HEK293 (cell line): ENCODE measurements at regions not wholly inside any gene's neighbourhood (a gene's known extent, or its start where the extent isn't known, plus 50 kb on each side); places are given as distances from the start of the nearest gene placed in this dataset.

Experiments used
- CTCF ChIA-PET: fragments of 350-600 bp; formaldehyde crosslinking; extraction: SDS; loops from one replicate; lab custom pipeline; 2021; ENCODE audit warnings: antibody characterized with exemption; lab: Yijun Ruan, JAX
- POLR2A ChIA-PET: fragments of 300-600 bp; formaldehyde crosslinking; extraction: SDS; loops from one replicate; lab custom pipeline; 2020; ENCODE audit warnings: antibody characterized with exemption, inconsistent platforms; lab: Yijun Ruan, JAX
- H3K27ac ChIP-seq: fragments of 200-500 bp; sonication (Bioruptor generic); 2 replicates; pipeline ENCODE4 v1.5.1; 2014; ENCODE audit warnings: low read depth, low read length, control low read depth, inconsistent platforms; ENCODE audit errors: extremely low read depth
- H3K36me3 ChIP-seq, 2 experiments: fragments of 200-500 bp in 1 of 2; sonication (Bioruptor generic) in 1 of 2; 1 replicate in 1 of 2; 2 replicates in 1 of 2; pipeline ENCODE4 v1.5.1; 2014 to 2017; ENCODE audit warnings: inconsistent platforms in 2 of 2, low read length in 2 of 2; ENCODE audit not compliant: control insufficient read depth in 2 of 2, insufficient read depth in 1 of 2
- H3K4me1 ChIP-seq: fragments of 200-500 bp; sonication (Bioruptor generic); 2 replicates; pipeline ENCODE4 v1.5.1; 2014; ENCODE audit warnings: mild to moderate bottlenecking, low read length, inconsistent platforms; ENCODE audit not compliant: control insufficient read depth, insufficient read depth
- H3K4me3 ChIP-seq: 2 replicates; pipeline ENCODE4 v1.5.1; 2011; ENCODE audit warnings: low read depth, mild to moderate bottlenecking, control low read depth, low read length, moderate library complexity
- H3K9me3 ChIP-seq: fragments of 200-500 bp; sonication (Bioruptor generic); 2 replicates; pipeline ENCODE4 v1.5.1; 2014; ENCODE audit warnings: low read depth, low read length, inconsistent platforms; ENCODE audit not compliant: control insufficient read depth, insufficient read depth
- ATF2 ChIP-seq: fragments of 450-650 bp; formaldehyde crosslinking; IDR thresholded peaks from 2 replicates; pipeline ENCODE4 v1.5.1; 2016; ENCODE audit warnings: missing biosample characterization, missing genetic modification characterization, low read depth
- BCL6B ChIP-seq: fragments of 450-650 bp; formaldehyde crosslinking; IDR thresholded peaks from 2 replicates; pipeline ENCODE4 v1.5.1; 2017; ENCODE audit warnings: missing biosample characterization, missing genetic modification characterization
- ELK4 ChIP-seq: IDR thresholded peaks from 2 replicates; pipeline ENCODE4 v1.6.1; 2011; ENCODE audit warnings: mild to moderate bottlenecking, low read depth, low read length, borderline replicate concordance
- GLIS1 ChIP-seq: fragments of 450-650 bp; formaldehyde crosslinking; IDR thresholded peaks from 2 replicates; pipeline ENCODE4 v1.5.1; 2016; ENCODE audit warnings: missing biosample characterization, missing genetic modification characterization
- KLF7 ChIP-seq: fragments of 450-650 bp; formaldehyde crosslinking; IDR thresholded peaks from 2 replicates; pipeline ENCODE4 v1.5.1; 2016; ENCODE audit warnings: missing biosample characterization, missing genetic modification characterization, borderline replicate concordance
- MEIS1 ChIP-seq: sonication (generic); formaldehyde crosslinking; IDR thresholded peaks from 2 replicates; pipeline ENCODE4 v1.8.1; 2022; ENCODE audit warnings: missing genetic modification reagents, mild to moderate bottlenecking, borderline replicate concordance
- TCF7L2 ChIP-seq: IDR thresholded peaks from 2 replicates; pipeline ENCODE4 v1.6.1; 2011; ENCODE audit warnings: low read depth, mild to moderate bottlenecking, inconsistent platforms, low read length, moderate library complexity, borderline replicate concordance
- ZBTB44 ChIP-seq: fragments of 450-650 bp; IDR thresholded peaks from 2 replicates; pipeline ENCODE4 v1.5.1; 2018; ENCODE audit warnings: missing biosample characterization, mild to moderate bottlenecking, missing genetic modification characterization
- ZNF114 ChIP-seq: fragments of 450-650 bp; formaldehyde crosslinking; IDR thresholded peaks from 2 replicates; pipeline ENCODE4 v1.5.0; 2017; ENCODE audit warnings: missing biosample characterization, missing genetic modification characterization
- ZNF184 ChIP-seq: fragments of 450-650 bp; IDR thresholded peaks from 2 replicates; pipeline ENCODE4 v1.5.1; 2018; ENCODE audit warnings: missing biosample characterization, mild to moderate bottlenecking, missing genetic modification characterization
- ZNF239 ChIP-seq: fragments of 450-650 bp; formaldehyde crosslinking; IDR thresholded peaks from 2 replicates; pipeline ENCODE4 v1.5.1; 2016; ENCODE audit warnings: missing biosample characterization, missing genetic modification characterization
- ZNF280C ChIP-seq: fragments of 450-650 bp; formaldehyde crosslinking; IDR thresholded peaks from 2 replicates; pipeline ENCODE4 v1.5.1; 2016; ENCODE audit warnings: missing biosample characterization, missing genetic modification characterization
- ZNF362 ChIP-seq: fragments of 450-650 bp; formaldehyde crosslinking; IDR thresholded peaks from 2 replicates; pipeline ENCODE4 v1.5.1; 2016; ENCODE audit warnings: missing biosample characterization, missing genetic modification characterization
- ZNF48 ChIP-seq: fragments of 450-650 bp; formaldehyde crosslinking; IDR thresholded peaks from 2 replicates; pipeline ENCODE4 v1.5.1; 2016; ENCODE audit warnings: missing biosample characterization, missing genetic modification characterization
- ZNF521 ChIP-seq: fragments of 450-650 bp; formaldehyde crosslinking; IDR thresholded peaks from 2 replicates; pipeline ENCODE4 v1.5.1; 2017; ENCODE audit warnings: missing biosample characterization, mild to moderate bottlenecking, missing genetic modification characterization
- ZNF596 ChIP-seq: fragments of 450-650 bp; IDR thresholded peaks from 2 replicates; pipeline ENCODE4 v1.5.0; 2018; ENCODE audit warnings: missing biosample characterization, mild to moderate bottlenecking, missing genetic modification characterization, moderate library complexity
- ZNF639 ChIP-seq: fragments of 450-650 bp; formaldehyde crosslinking; IDR thresholded peaks from 2 replicates; pipeline ENCODE4 v1.5.1; 2016; ENCODE audit warnings: missing biosample characterization, missing genetic modification characterization
- ZNF654 ChIP-seq: fragments of 450-650 bp; formaldehyde crosslinking; IDR thresholded peaks from 2 replicates; pipeline ENCODE4 v1.5.1; 2016; ENCODE audit warnings: low read depth, missing biosample characterization, missing genetic modification characterization
- ZNF658 ChIP-seq: fragments of 450-650 bp; formaldehyde crosslinking; IDR thresholded peaks from 2 replicates; pipeline ENCODE4; 2016; ENCODE audit warnings: missing biosample characterization, missing genetic modification characterization
- ZNF677 ChIP-seq: fragments of 450-650 bp; IDR thresholded peaks from 2 replicates; pipeline ENCODE4 v1.5.0; 2018; ENCODE audit warnings: missing biosample characterization, mild to moderate bottlenecking, missing genetic modification characterization, moderate library complexity

- Histone ChIP-seq H3K9me3 (no peaks in the 10 kb centered on the region), H3K4me3 (no peak overlapping the region), H3K36me3 (no peaks in the 10 kb centered on the region), H3K27ac (no peak overlapping the region), H3K4me1 (no peaks in the 10 kb centered on the region)
- no peak for TF ChIP-seq ZNF521
- TF ChIP-seq KLF7 (tag by site-specific recombination) = no peak
- no peak for TF ChIP-seq ZNF48
- TF ChIP-seq GLIS1 (tag by site-specific recombination) = no peak
- no peak for TF ChIP-seq BCL6B (tag by site-specific recombination)
- TF ChIP-seq MEIS1 (CRISPR knock-in tag) = peak; percentile 89
- TF ChIP-seq ATF2 (tag by site-specific recombination) = 0 out of 2 replicates have a peak, but pooled peaks have one; percentile 33
- CTCF ChIA-PET = interaction anchor here (0.6 kb wide), 1 partner anchor 10 kb away, joined by 3 read pairs; no protein-coding TSS in a partner anchor
- POLR2A ChIA-PET = no interaction called here
Observed at GRCh38 chr6:155795173-155795796, 339.6 kb upstream of the NOX3 start.

GRCh38 chr6:155791891-155792290, 336.3 kb upstream of the NOX3 start:
- CTCF ChIA-PET = interaction anchor here (1.0 kb wide), 1 partner anchor 31 kb away, joined by 3 read pairs; no protein-coding TSS in a partner anchor
- POLR2A ChIA-PET = no interaction called here
- no peaks in the 10 kb centered on the region for H3K9me3 ChIP-seq
- H3K4me1 ChIP-seq = no peaks in the 10 kb centered on the region
- H3K36me3 ChIP-seq = no peaks in the 10 kb centered on the region
- TF ChIP-seq TCF7L2 (no peak), ZNF596 (tag by site-specific recombination) (no peak), ZNF658 (tag by site-specific recombination) (no peak), ZBTB44 (no peak), ZNF362 (tag by site-specific recombination) (no peak), ZNF114 (tag by site-specific recombination) (no peak)
- TF ChIP-seq, all 188 proteins: peak for 0
- Histone ChIP-seq H3K4me3 (no peak overlapping the region), H3K27ac (no peak overlapping the region)

- Histone ChIP-seq H3K27ac (no peak overlapping the region), H3K9me3 (no peaks in the 10 kb centered on the region), H3K4me1 (no peaks in the 10 kb centered on the region)
- no peak for TF ChIP-seq ZNF239 (tag by site-specific recombination)
- TF ChIP-seq ELK4 = no peak
- TF ChIP-seq ZNF521 = no peak
- no peak for TF ChIP-seq ZNF639 (tag by site-specific recombination)
- TF ChIP-seq ZNF596 (tag by site-specific recombination) = no peak
- no peak for TF ChIP-seq ZNF184 (tag by site-specific recombination)
- no peak for TF ChIP-seq ZNF654 (tag by site-specific recombination)
- TF ChIP-seq ZNF677 (tag by site-specific recombination) = no peak
- TF ChIP-seq TCF7L2 = no peak
- TF ChIP-seq ZNF280C = no peak
- no peak for TF ChIP-seq ZNF114 (tag by site-specific recombination)
Observed at GRCh38 chr6:155791186-155791585, 335.5 kb upstream of the NOX3 start.

More at GRCh38 chr6:155791186-155791585, 335.5 kb upstream of the NOX3 start:
- POLR2A ChIA-PET = no interaction called here
- H3K4me3 ChIP-seq = no peak overlapping the region
- CTCF ChIA-PET = interaction anchor here (1.0 kb wide), 1 partner anchor 30 kb away, joined by 3 read pairs; no protein-coding TSS in a partner anchor
- no peaks in the 10 kb centered on the region for H3K36me3 ChIP-seq
